Activated effector memory CD4-positive, alpha-beta T cell treated with Interleukin-2 at 50 U/mL for 16 hours (primary cell): ENCODE measurements at regions not wholly inside any gene's neighbourhood (a gene's known extent, or its start where the extent isn't known, plus 50 kb on each side); places are given as distances from the start of the nearest gene placed in this dataset.
"Not testable (repeated sequence)": the region's sequence is repeated elsewhere in the genome, so short reads cannot be mapped to it uniquely, and the experiment has no call there.

ENCODE experiments used
- DNase-seq: peaks from one replicate; pipeline ENCODE4 v3.0.0-alpha.2; 2020

GRCh38 chr3:197404754-197405153, 106.3 kb upstream of the DLG1 start:
- DNase-seq, result no peak

- no peak for DNase-seq
These were observed 105.6 kb upstream of the DLG1 start for GRCh38 chr3:197404030-197404429.

GRCh38 chr3:197402401-197402800, 104.0 kb upstream of the DLG1 start:
- DNase-seq, result not testable (repeated sequence)

GRCh38 chr3:197399486-197399885, 101.1 kb upstream of the DLG1 start:
- no peak for DNase-seq

- DNase-seq, result no peak
These were observed 100.0 kb upstream of the DLG1 start for GRCh38 chr3:197398286-197398878.

GRCh38 chr3:197397838-197398237, 99.4 kb upstream of the DLG1 start:
- DNase-seq, result no peak

- peak; percentile 20 for DNase-seq
These were observed 96.3 kb upstream of the DLG1 start for GRCh38 chr3:197394464-197395321.

GRCh38 chr3:197394126-197394463, 95.7 kb upstream of the DLG1 start:
- DNase-seq, result not testable (repeated sequence)

GRCh38 chr3:197393711-197394110, 95.3 kb upstream of the DLG1 start:
- no peak for DNase-seq

GRCh38 chr3:197392961-197393360, 94.5 kb upstream of the DLG1 start:
- no peak for DNase-seq

GRCh38 chr3:197381371-197381770, 83.0 kb upstream of the DLG1 start:
- DNase-seq, result no peak

GRCh38 chr3:197380786-197381185, 82.4 kb upstream of the DLG1 start:
- DNase-seq, result no peak

- DNase-seq, result no peak
These were observed 80.7 kb upstream of the DLG1 start for GRCh38 chr3:197378985-197379718.

GRCh38 chr3:197376735-197377555, 78.5 kb upstream of the DLG1 start:
- no peak for DNase-seq

- DNase-seq, result no peak
These were observed 77.6 kb upstream of the DLG1 start for GRCh38 chr3:197376020-197376419.

GRCh38 chr3:197375001-197375441, 76.6 kb upstream of the DLG1 start:
- no peak for DNase-seq

- DNase-seq, result no peak
These were observed 74.7 kb upstream of the DLG1 start for GRCh38 chr3:197373096-197373495.

- no peak for DNase-seq
These were observed 73.7 kb upstream of the DLG1 start for GRCh38 chr3:197372047-197372661.

GRCh38 chr3:197371591-197372046, 73.2 kb upstream of the DLG1 start:
- DNase-seq, result no peak

- no peak for DNase-seq
These were observed 71.1 kb upstream of the DLG1 start for GRCh38 chr3:197369545-197369944.

GRCh38 chr3:197368821-197369220, 70.4 kb upstream of the DLG1 start:
- DNase-seq, result no peak

GRCh38 chr3:197368330-197368729, 69.9 kb upstream of the DLG1 start:
- no peak for DNase-seq
